ENCODE measurements at regions not wholly inside any gene's neighbourhood (a gene's known extent, or its start where the extent isn't known, plus 50 kb on each side); places are given as distances from the start of the nearest gene placed in this dataset.

GRCh38 chr12:66744461-66744860 is 65.6 kb upstream of the GRIP1 start:
- no peak for TF ChIP-seq TEAD4 (CRISPR knock-in tag; IDR thresholded peaks at IDR 0.05)
- no peak for TF ChIP-seq CTCF (IDR thresholded peaks at IDR 0.05)
- no peak for TF ChIP-seq AR (CRISPR knock-in tag; IDR thresholded peaks at IDR 0.05)
- no peak for TF ChIP-seq ELF4 (CRISPR knock-in tag; IDR thresholded peaks at IDR 0.05; ENCODE audit: low read depth)
- TF ChIP-seq NR3C1 (CRISPR knock-in tag; conservative IDR thresholded peaks at IDR 0.05; ENCODE audit: low read depth): no peak
- no peak for TF ChIP-seq TCF7 (CRISPR knock-in tag; IDR thresholded peaks at IDR 0.05; ENCODE audit: low read depth)
- no peak for TF ChIP-seq JUN (CRISPR knock-in tag; IDR thresholded peaks at IDR 0.05)
- no peak for TF ChIP-seq NR2C2 (CRISPR knock-in tag; IDR thresholded peaks at IDR 0.05)
- no peak for TF ChIP-seq SP1 (CRISPR knock-in tag; conservative IDR thresholded peaks at IDR 0.05)
